ENCODE measurements at regions not wholly inside any gene's neighbourhood (a gene's known extent, or its start where the extent isn't known, plus 50 kb on each side); places are given as distances from the start of the nearest gene placed in this dataset.
A peak's percentile ranks its signal among the peaks of the same experiment; 100 is the strongest.
"Not testable (repeated sequence)": the region's sequence is repeated elsewhere in the genome, so short reads cannot be mapped to it uniquely, and the experiment has no call there.

DNA sequence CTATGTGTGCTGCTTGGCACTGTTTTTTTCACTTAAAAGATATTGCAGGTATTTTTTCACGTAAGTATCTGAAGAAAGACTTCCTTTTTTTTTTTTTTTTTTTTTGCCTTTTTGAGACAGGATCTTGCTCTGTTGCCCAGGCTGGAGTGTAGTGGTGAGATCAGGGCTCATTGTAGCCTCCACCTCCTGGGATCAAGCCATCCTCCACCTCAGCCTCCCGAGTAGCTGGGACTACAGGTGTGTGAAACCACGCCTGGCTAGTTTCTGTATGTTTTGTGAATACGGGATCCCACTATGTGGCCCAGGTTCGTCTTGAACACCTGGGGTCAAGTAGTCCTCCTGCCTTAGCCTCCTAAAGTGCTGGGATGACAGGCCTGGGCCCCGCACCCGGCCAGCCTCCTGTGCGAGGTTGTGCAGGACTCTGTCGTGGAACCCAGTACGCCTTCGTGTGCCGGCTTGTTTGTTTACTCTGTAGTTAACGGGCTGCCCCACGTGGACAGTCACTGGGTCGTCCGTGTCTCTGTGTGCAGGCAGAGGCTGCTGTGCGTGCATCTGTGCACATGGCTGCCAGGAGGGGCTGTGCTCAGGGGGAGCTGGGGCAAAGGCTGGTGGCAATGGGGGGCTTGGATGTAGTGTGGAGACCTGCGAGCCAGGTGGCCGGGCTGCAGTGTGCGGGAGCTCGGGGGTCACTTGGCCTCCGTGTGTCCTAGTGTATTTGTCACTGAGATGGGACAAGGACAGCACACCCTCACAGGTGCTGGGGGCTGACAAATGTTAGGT lies 179.5 kb downstream of the ADRA2C start:
- H3K4me3 ChIP-seq (replicated peaks; ENCODE audit: low read depth, low read length) = no peak overlapping the region
- TF ChIP-seq, protein P1, sequence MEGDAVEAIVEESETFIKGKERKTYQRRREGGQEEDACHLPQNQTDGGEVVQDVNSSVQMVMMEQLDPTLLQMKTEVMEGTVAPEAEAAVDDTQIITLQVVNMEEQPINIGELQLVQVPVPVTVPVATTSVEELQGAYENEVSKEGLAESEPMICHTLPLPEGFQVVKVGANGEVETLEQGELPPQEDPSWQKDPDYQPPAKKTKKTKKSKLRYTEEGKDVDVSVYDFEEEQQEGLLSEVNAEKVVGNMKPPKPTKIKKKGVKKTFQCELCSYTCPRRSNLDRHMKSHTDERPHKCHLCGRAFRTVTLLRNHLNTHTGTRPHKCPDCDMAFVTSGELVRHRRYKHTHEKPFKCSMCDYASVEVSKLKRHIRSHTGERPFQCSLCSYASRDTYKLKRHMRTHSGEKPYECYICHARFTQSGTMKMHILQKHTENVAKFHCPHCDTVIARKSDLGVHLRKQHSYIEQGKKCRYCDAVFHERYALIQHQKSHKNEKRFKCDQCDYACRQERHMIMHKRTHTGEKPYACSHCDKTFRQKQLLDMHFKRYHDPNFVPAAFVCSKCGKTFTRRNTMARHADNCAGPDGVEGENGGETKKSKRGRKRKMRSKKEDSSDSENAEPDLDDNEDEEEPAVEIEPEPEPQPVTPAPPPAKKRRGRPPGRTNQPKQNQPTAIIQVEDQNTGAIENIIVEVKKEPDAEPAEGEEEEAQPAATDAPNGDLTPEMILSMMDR (IDR thresholded peaks at IDR 0.05; ENCODE audit: low read depth, low read length, missing control alignments) = no peak
- DNase-seq (ENCODE audit: extremely low read depth, low read depth) = no peak

- not testable (repeated sequence) for H3K4me3 ChIP-seq (replicated peaks; ENCODE audit: low read depth, low read length); DNase-seq (ENCODE audit: extremely low read depth, low read depth)
Observed at GRCh38 chr4:3946553-3946952, 180.4 kb downstream of the ADRA2C start.

DNA sequence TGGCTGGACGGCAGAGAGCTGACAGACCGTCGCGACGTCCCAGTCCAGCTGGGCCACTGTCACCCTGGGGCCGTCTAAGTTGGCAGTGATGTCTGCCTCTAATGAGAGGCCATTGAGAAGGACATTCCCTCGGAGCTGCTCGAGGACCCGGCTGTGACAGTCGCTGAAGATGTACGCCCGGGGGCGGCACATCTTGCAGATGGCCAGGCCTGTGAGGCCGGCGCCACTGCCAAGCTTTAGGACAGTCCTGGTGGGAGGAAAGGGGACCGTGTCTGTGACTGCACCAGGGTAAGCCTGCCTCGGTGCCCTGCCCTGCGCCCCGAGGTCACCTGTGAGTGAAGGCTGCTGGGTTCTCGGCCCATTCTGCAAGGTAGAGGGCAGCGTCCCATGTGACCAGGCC lies 181.6 kb downstream of the ADRA2C start:
- not testable (repeated sequence) for DNase-seq (ENCODE audit: extremely low read depth, low read depth); H3K4me3 ChIP-seq (replicated peaks; ENCODE audit: low read depth, low read length)

GRCh38 chr4:3948210-3948609 lies 182.0 kb downstream of the ADRA2C start:
- not testable (repeated sequence) for DNase-seq (ENCODE audit: extremely low read depth, low read depth); H3K4me3 ChIP-seq (replicated peaks; ENCODE audit: low read depth, low read length)

GRCh38 chr4:3949916-3950315 lies 183.7 kb downstream of the ADRA2C start:
- DNase-seq (ENCODE audit: extremely low read depth, low read depth) = not testable (repeated sequence)

GRCh38 chr4:3952443-3953139 lies 186.4 kb downstream of the ADRA2C start:
- H3K4me3 ChIP-seq (replicated peaks; ENCODE audit: low read depth, low read length); DNase-seq (ENCODE audit: extremely low read depth, low read depth): not testable (repeated sequence)

More at GRCh38 chr4:3949916-3950315, 183.7 kb downstream of the ADRA2C start:
- not testable (repeated sequence) for H3K4me3 ChIP-seq (replicated peaks; ENCODE audit: low read depth, low read length)
- TF ChIP-seq, protein P1 (IDR thresholded peaks at IDR 0.05; ENCODE audit: low read depth, low read length, missing control alignments) = peak; percentile 56

- DNase-seq (ENCODE audit: extremely low read depth, low read depth); H3K4me3 ChIP-seq (replicated peaks; ENCODE audit: low read depth, low read length): not testable (repeated sequence)
Observed at GRCh38 chr4:3953140-3953489, 186.9 kb downstream of the ADRA2C start.

- peak overlapping the region; percentile 67 for H3K4me3 ChIP-seq (replicated peaks; ENCODE audit: low read depth, low read length)
- DNase-seq (ENCODE audit: extremely low read depth, low read depth) = peak; percentile 92
Observed at GRCh38 chr4:3954540-3955320, 188.5 kb downstream of the ADRA2C start.

- DNase-seq (ENCODE audit: extremely low read depth, low read depth) = peak; percentile 96
- peak overlapping the region; percentile 67 for H3K4me3 ChIP-seq (replicated peaks; ENCODE audit: low read depth, low read length)
Observed at GRCh38 chr4:3955321-3956164, 189.4 kb downstream of the ADRA2C start.

DNA sequence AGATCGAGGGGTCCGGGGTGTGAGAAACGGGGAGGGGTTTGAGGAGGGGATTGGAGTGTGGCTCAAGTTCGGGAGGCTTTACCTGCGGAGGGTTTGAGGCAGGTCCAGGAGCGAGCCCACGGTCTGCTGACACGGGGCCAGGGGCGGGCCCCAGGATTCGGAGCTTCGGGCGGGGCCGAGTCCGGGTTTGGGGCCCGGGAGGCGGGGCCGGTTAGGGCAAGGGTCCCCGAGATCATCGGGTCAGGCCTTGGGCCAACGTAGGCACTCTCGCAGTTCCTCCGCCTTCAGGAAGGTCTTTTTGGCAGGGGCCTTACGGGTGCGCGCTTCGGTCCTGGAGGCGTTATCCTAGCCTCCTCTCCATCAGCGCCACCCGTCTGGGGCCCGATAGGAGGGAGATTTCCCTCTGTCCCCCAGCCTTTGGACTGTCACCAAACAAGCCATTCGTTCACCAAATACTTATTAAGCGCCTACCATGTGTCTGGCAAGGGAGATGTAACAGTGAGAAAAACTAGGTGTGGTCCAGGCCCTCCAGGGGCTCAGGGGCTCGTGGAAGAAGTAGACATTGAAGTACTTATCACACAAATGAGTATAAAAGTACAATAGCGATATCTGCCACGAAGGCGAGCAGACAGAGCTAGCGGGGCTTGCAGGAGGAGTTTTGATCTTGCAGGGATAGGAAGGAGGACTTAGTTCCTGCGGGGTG lies 190.1 kb downstream of the ADRA2C start:
- DNase-seq (ENCODE audit: extremely low read depth, low read depth) = not testable (repeated sequence)
- peak overlapping the region; percentile 67 for H3K4me3 ChIP-seq (replicated peaks; ENCODE audit: low read depth, low read length)

DNA sequence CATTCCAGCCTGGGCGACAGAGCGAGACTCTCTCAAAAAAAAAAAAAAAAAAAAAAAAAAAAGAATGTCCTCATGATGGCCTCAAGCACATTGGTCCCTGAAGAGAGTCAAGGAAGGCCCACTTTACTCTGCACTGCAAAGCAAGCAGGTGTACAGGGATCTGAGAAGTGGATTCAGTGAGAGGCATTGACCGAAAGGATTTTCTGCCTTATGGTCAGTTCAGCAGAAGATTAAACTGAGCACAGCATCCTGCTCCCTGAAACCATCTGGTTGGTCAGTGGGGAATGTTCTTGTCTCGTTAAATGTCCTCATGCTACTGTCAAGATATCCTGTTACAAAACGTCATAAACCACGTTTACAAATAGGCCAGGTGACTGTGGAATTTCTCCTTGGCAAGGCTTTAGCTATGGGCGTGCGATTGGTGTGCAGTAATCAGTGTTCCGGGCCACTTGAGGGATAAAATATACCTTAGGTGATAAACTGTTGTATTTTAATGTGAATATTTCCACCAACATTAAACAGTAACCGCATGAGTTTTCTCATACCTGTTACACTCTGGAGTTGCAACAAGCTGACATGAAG lies 195.0 kb downstream of the ADRA2C start:
- H3K4me3 ChIP-seq (replicated peaks; ENCODE audit: low read depth, low read length); DNase-seq (ENCODE audit: extremely low read depth, low read depth): not testable (repeated sequence)

GRCh38 chr4:3964572-3965278 lies 198.5 kb downstream of the ADRA2C start:
- H3K4me3 ChIP-seq (replicated peaks; ENCODE audit: low read depth, low read length); DNase-seq (ENCODE audit: extremely low read depth, low read depth): not testable (repeated sequence)

DNA sequence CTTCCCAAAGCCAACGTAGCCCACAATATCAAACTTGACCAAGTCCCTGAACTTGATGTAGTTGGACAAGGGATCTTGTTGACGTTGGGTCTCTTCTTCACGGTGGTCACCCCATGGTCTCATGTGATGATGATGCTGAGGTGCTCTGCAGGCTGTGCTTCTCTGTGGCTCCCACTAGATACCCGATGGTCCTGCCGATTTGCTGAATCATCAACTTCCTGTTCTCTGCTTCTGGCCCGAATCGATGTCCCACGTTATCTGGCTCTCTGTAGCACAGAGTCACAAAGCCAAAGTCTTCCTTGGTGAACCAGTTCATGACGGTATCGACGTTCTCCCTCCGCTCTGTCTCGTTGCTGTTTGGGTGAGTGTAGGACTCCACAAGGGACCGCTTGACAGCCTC lies 201.0 kb downstream of the ADRA2C start:
- not testable (repeated sequence) for DNase-seq (ENCODE audit: extremely low read depth, low read depth); H3K4me3 ChIP-seq (replicated peaks; ENCODE audit: low read depth, low read length)

DNA sequence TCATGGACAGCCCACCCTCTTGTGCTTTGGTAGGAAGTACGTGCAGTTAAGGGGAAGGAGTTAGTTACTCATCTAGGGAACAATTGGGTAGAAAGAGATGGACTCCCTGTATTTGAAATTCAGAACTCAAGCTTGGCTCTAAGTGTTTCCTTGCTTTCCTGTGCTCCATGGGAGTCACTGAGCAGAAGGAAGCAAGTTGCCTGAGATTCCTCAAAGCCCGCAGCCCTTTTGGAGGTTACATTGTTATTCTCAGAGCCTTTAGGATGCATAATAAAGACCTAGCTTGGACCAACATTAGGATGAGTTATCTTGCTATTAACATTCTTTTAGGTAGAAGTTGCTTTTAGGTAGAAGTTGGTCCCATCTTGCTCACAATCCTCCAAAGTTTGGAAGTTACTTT lies 206.4 kb downstream of the ADRA2C start:
- DNase-seq (ENCODE audit: extremely low read depth, low read depth); H3K4me3 ChIP-seq (replicated peaks; ENCODE audit: low read depth, low read length): not testable (repeated sequence)
